Globus pallidus (tissue), 1 donor: ENCODE measurements at regions not wholly inside any gene's neighbourhood (a gene's known extent, or its start where the extent isn't known, plus 50 kb on each side); places are given as distances from the start of the nearest gene placed in this dataset.

Experiments
- DNase-seq: peaks from one replicate; pipeline ENCODE4 v3.0.0-alpha.2; 2015; ENCODE audit warnings: low spot score

GRCh38 chr10:130997267-130998045 lies 314.1 kb downstream of the TCERG1L start:
- no peak for DNase-seq

GRCh38 chr10:130998046-130998435 lies 313.5 kb downstream of the TCERG1L start:
- DNase-seq, result no peak

DNA sequence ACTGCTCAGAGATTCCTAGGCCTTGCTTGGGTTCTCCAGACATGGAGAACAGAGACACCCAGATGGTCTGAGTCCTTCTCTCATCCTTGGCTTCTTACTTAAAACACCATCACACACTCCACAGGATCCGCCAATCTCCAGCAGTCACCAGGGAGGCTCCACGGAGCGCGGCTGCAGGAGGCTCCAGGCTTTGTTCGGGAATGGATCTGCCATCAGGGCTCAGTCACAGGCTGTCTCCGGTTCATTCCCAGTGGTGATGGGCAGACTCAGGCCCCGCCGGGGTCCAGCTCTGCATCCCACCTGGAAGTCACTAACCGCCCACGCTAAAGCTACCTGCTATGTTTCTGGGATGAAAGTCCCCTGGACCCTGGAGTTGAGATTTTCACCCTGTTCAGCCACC lies 312.9 kb downstream of the TCERG1L start:
- no peak for DNase-seq

GRCh38 chr10:130999376-131000202 lies 311.9 kb downstream of the TCERG1L start:
- DNase-seq, result no peak

DNA sequence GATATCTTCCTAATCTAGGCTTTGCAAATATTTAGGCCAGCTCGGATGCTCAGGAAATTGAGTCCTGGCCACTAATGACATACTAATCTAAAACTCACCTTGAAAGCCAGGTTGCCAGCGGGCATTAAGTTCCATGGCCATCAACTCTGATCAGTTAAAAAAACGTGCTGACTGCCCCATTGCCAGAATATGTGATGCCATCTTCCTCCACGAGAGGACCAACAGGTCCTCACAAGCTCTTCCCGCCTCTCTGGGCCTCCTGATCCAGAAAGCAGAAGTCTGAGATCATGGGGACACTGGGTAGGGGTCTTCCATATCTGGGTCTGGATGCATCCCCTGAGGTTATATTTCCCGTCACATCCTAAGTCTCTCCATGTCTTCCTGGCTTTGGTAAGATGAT lies 311.3 kb downstream of the TCERG1L start:
- DNase-seq, result no peak

DNA sequence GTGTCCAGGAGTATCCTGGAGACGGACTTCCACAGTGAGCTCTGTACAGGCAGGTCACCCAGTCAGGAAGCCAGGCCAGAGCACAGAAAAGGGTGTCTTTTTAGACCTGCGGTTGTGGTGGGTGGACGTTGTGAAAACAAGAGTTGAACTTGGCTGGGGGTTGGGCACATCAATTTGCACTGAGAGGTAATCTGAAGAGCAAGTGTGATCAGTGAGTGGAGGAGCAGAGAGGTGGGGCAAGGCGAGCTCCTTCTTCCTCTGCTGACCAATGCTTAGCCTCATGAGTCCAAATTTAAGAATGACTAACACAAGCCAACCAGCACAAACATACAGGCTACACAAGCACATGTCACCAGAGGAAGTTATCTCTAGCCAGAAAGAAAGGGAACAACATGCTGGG lies 310.8 kb downstream of the TCERG1L start:
- DNase-seq, result no peak

- DNase-seq, result no peak
Measured at GRCh38 chr10:131001438-131001837, 310.1 kb downstream of the TCERG1L start.

GRCh38 chr10:131002031-131002861 lies 309.3 kb downstream of the TCERG1L start:
- peak; percentile 15 for DNase-seq

- DNase-seq, result no peak
Measured at GRCh38 chr10:131003455-131003854, 308.1 kb downstream of the TCERG1L start.

- no peak for DNase-seq
Measured at GRCh38 chr10:131004276-131004675, 307.2 kb downstream of the TCERG1L start.

GRCh38 chr10:131006458-131007256 lies 304.9 kb downstream of the TCERG1L start:
- DNase-seq, result no peak

GRCh38 chr10:131009791-131010190 lies 301.7 kb downstream of the TCERG1L start:
- no peak for DNase-seq

DNA sequence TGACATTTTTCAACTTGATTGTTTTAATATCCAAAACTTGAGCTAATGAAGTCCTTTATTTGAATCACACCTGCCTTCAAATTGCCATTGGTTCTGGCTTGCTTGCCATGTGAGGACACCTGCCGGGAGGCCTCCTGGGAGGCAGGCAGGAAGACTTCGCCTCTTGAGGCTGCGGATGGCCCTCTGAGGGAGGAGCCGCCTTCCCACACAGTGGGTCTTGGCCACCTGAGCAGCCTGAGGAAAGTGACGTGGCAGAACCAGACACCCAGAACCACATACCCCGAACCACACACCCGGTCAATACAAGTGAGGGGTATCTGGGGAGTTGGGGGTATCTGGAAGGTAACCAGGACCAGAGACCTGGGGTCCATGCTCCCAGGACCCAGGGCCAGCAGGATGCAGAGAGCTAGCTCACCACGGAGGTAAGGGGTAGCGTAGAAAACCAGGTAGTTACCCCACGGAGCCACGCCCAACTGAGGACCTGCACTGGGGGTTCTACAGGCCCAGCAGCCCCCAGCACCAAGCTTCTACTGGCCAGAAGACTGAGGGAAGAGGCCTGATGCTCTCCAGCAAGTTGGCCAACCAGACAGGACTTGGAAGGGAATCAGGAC lies 300.5 kb downstream of the TCERG1L start:
- no peak for DNase-seq

DNA sequence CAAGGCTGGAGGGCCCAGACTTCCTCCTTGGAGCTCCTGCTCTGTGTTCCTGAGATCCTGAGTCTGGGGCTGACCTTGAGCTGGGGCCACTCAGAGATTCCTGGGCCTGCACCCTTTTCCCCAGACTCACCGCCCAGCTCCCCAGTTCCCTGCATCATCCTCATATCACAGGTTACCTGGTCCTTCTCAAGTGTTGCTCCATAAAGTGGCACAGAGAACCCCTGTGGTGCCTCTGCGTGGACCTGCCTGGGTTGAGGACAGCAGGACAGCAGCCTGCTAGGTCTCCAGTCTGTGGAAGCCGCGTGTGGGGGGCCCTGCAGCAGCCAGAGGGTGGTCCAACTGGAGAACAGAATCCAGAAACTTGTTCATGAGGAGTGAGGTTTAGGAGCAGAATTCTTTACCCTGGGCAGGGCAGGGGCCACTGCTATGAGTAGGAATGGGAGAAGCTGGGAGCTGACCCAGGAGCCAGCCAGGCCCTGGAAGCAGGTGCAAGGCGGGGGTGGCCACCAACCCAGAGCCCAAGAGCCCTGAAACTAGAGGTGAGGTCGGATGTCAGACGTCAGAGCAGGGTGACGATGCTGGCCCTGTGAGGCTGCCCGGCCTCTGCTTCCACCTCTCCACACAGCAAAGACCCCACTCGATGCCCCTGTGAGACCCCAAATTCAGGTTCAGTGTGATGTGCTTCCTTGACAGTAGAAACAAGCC lies 299.4 kb downstream of the TCERG1L start:
- no peak for DNase-seq

GRCh38 chr10:131012641-131012985 lies 298.9 kb downstream of the TCERG1L start:
- DNase-seq, result no peak

- DNase-seq, result no peak
Measured at GRCh38 chr10:131013281-131013912, 298.1 kb downstream of the TCERG1L start.

GRCh38 chr10:131014271-131014670 lies 297.2 kb downstream of the TCERG1L start:
- no peak for DNase-seq

- no peak for DNase-seq
Measured at GRCh38 chr10:131015271-131015670, 296.2 kb downstream of the TCERG1L start.

- DNase-seq, result no peak
Measured at GRCh38 chr10:131016556-131016955, 295.0 kb downstream of the TCERG1L start.
